ENCODE measurements at regions not wholly inside any gene's neighbourhood (a gene's known extent, or its start where the extent isn't known, plus 50 kb on each side); places are given as distances from the start of the nearest gene placed in this dataset.
A peak's percentile ranks its signal among the peaks of the same experiment; 100 is the strongest.

DNA sequence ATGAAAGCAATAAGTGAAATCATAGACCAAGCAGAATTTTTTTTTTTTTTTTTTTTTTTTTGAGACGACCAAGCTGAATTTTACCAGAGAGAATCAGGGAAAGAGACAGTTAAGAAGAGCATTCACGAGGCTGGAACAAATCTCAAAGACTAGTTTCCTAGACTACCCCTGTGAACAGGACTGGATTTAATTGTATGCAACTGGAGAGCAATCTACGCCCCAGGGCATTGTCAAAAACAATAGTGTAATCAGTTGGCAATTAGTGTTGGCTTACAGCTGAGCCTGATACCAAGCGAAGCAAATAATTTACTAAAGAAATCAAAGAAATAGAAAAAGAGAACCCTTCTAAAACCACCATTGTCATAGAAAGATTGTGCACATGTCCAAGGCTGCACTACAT is 232.9 kb upstream of the CPNE8 start:
- in situ Hi-C loops (cut with HindIII; ENCODE audit: low sequenced_read_pairs) = no loop called here
- no peak overlapping the region for H3K4me3 ChIP-seq (ENCODE audit: low read depth, low read length)
- TF ChIP-seq CTCF (IDR thresholded peaks at IDR 0.05; ENCODE audit: low read depth, low read length) = no peak
- no peak for DNase-seq (ENCODE audit: low read depth, low spot score)

DNA sequence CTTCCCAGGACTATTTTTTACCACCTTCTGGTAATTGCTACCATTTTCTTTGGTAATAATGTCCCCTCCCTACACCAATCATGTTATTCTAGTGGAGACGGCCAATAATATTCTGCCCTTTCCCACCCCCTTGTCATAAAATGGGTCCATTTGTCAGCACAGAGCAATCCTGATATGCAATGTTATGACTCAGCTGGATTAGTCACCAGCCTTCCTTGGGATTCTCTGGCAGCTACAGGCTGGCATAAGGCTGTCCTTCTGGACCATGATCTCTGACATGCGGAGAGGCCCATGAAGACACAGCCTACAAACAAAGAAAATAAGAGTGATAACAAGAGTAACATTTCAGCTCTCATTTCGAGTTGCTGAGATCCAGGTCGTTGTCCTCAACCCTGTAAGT is 222.0 kb upstream of the CPNE8 start:
- no peak overlapping the region for H3K4me3 ChIP-seq (ENCODE audit: low read depth, low read length)
- peak; percentile 47 for DNase-seq (ENCODE audit: low read depth, low spot score)
- in situ Hi-C loops (cut with HindIII; ENCODE audit: low sequenced_read_pairs) = no loop called here
- TF ChIP-seq CTCF (IDR thresholded peaks at IDR 0.05; ENCODE audit: low read depth, low read length) = no peak

DNA sequence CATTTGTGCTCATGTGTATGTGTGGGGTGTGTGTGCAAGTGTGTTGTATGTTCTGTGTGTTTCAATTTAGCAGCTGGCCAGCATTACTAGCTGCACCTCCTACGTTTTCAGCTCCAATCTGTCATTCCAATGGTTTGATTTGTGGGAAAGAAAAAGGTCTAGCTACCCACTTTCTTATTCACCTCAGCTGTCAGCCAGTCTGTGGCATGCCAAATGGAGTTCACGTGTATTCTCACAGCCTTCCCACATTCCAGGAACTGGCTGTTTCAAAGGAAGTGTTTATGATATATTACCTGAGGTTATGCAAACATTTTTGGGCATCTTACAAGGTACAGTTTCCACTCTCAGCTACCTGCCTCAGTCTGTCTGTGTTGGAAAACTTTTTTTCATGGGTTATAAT is 220.2 kb upstream of the CPNE8 start:
- no peak overlapping the region for H3K4me3 ChIP-seq (ENCODE audit: low read depth, low read length)
- DNase-seq (ENCODE audit: low read depth, low spot score) = no peak
- in situ Hi-C loops (cut with HindIII; ENCODE audit: low sequenced_read_pairs) = no loop called here
- TF ChIP-seq CTCF (IDR thresholded peaks at IDR 0.05; ENCODE audit: low read depth, low read length) = no peak

DNA sequence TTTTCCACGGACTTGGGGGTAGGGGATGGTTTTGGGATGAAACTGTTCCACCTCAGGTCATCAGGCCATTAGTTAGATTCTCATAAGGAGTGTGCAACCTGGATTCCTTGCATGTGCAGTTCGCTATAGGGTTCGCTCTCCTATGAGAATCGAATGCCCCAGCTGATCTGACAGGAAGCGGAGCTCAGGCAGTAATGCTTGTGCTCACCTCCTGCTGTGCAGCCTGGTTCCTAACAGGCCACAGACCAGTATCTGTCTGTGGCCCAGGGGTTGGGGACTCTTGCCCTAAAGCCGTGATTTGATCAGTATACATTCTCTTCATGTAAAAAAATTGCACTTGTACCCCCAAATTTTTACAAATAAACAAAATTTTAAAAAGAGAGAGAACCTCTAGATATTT is 219.4 kb upstream of the CPNE8 start:
- no peak for TF ChIP-seq CTCF (IDR thresholded peaks at IDR 0.05; ENCODE audit: low read depth, low read length)
- no peak for DNase-seq (ENCODE audit: low read depth, low spot score)
- H3K4me3 ChIP-seq (ENCODE audit: low read depth, low read length) = no peak overlapping the region
- in situ Hi-C loops (cut with HindIII; ENCODE audit: low sequenced_read_pairs) = no loop called here

DNA sequence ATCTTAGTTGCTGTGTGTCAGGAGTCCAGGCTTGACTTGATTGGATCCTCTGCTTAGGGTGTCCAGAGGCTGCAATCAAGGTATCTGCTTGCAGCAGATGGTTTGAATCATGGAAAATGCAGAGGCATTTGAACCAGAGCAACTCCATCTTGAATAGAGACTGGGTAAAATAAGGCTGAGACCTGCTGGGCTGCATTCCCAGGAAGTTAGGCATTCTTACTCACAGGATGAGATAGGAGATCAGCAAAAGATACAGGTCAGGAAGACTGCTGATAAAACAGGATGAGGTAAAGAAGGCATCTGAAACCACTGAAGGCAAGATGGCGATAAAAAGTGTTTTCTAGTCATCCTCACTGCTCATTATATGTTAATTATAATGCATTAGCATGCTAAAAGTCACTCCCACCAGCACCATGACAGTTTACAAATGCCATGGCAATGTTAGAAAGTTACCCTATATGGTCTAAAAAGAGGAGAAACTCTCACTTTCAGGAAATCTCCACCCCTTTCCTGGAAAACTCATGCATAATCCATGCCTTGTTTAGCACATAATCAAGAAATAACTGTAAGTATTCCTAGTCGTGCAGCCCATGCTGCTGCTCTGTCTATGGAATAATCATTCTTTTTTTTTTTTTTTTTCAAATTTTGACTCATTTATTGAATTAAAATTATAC is 218.3 kb upstream of the CPNE8 start:
- DNase-seq (ENCODE audit: low read depth, low spot score) = no peak
- no peak for TF ChIP-seq CTCF (IDR thresholded peaks at IDR 0.05; ENCODE audit: low read depth, low read length)
- in situ Hi-C loops (cut with HindIII; ENCODE audit: low sequenced_read_pairs) = no loop called here
- H3K4me3 ChIP-seq (ENCODE audit: low read depth, low read length) = no peak overlapping the region

GRCh38 chr12:39122562-39123204 is 217.3 kb upstream of the CPNE8 start:
- no peak for TF ChIP-seq CTCF (IDR thresholded peaks at IDR 0.05; ENCODE audit: low read depth, low read length)
- no peak overlapping the region for H3K4me3 ChIP-seq (ENCODE audit: low read depth, low read length)
- in situ Hi-C loops (cut with HindIII; ENCODE audit: low sequenced_read_pairs) = no loop called here
- DNase-seq (ENCODE audit: low read depth, low spot score) = no peak
